T-helper 17 cell (primary cell): ENCODE measurements at regions not wholly inside any gene's neighbourhood (a gene's known extent, or its start where the extent isn't known, plus 50 kb on each side); places are given as distances from the start of the nearest gene placed in this dataset.

Source experiments
- ATAC-seq: fragments of 150-1000 bp; cut with Tn5 transposase; 2 replicates; pipeline ENCODE4 v1.10.0; 2021; ENCODE audit warnings: mild to moderate bottlenecking, moderate library complexity
- DNase-seq, 3 donors: peaks; one replicate each; pipeline versions ENCODE4 v3.0.0 to v3.0.0-alpha.2; 2020 to 2021
- H3K9me3 ChIP-seq: one replicate; pipeline ENCODE4 v1.7.0; 2013; ENCODE audit warnings: low read length, mild to moderate bottlenecking; ENCODE audit not compliant: control insufficient read depth, poor library complexity, severe bottlenecking
- H3K27ac Mint-ChIP-seq: one replicate; pipeline ENCODE4 v1.8.0; 2022; ENCODE audit warnings: mild to moderate bottlenecking, moderate library complexity, mixed read lengths
- H3K27me3 Mint-ChIP-seq: one replicate; pipeline ENCODE4 v1.8.0; 2022; ENCODE audit warnings: mixed read lengths
- H3K36me3 Mint-ChIP-seq: one replicate; pipeline ENCODE4 v1.8.0; 2022; ENCODE audit warnings: low read depth, mixed read lengths
- H3K4me1 Mint-ChIP-seq: one replicate; pipeline ENCODE4 v1.8.0; 2022; ENCODE audit warnings: mild to moderate bottlenecking, mixed read lengths
- H3K4me3 Mint-ChIP-seq: one replicate; pipeline ENCODE4 v1.8.0; 2022; ENCODE audit warnings: mild to moderate bottlenecking, moderate library complexity, mixed read lengths

- Mint-ChIP-seq H3K36me3 (no peaks in the 10 kb centered on the region), H3K27ac (no peak overlapping the region), H3K4me3 (no peak overlapping the region), H3K27me3 (no peaks in the 10 kb centered on the region), H3K4me1 (no peaks in the 10 kb centered on the region)
- ATAC-seq (no peak), DNase-seq (no peak)
- no peaks in the 10 kb centered on the region for H3K9me3 ChIP-seq
Observed at GRCh38 chr5:10090074-10090473, 159.6 kb downstream of the ATPSCKMT start.

- peaks cover 5% of the 10 kb centered on the region for H3K27me3 Mint-ChIP-seq
- H3K27ac Mint-ChIP-seq: no peak overlapping the region
- DNase-seq (no peak), ATAC-seq (no peak)
- H3K4me3 Mint-ChIP-seq: no peak overlapping the region
- no peaks in the 10 kb centered on the region for H3K4me1 Mint-ChIP-seq
- no peaks in the 10 kb centered on the region for H3K36me3 Mint-ChIP-seq
- no peaks in the 10 kb centered on the region for H3K9me3 ChIP-seq
Observed at GRCh38 chr5:10085185-10085584, 164.5 kb downstream of the ATPSCKMT start.

- DNase-seq: no peak
- no peaks in the 10 kb centered on the region for H3K4me1 Mint-ChIP-seq
- peaks cover 5% of the 10 kb centered on the region for H3K27me3 Mint-ChIP-seq
- H3K9me3 ChIP-seq: no peaks in the 10 kb centered on the region
- no peaks in the 10 kb centered on the region for H3K36me3 Mint-ChIP-seq
- no peak overlapping the region for H3K4me3 Mint-ChIP-seq
- no peak for ATAC-seq
- no peak overlapping the region for H3K27ac Mint-ChIP-seq
Observed at GRCh38 chr5:10081584-10081983, 168.1 kb downstream of the ATPSCKMT start.

GRCh38 chr5:10077791-10078545 lies 171.7 kb downstream of the ATPSCKMT start:
- no peaks in the 10 kb centered on the region for H3K4me1 Mint-ChIP-seq

GRCh38 chr5:10073441-10074104 lies 176.1 kb downstream of the ATPSCKMT start:
- no peak for ATAC-seq
- H3K4me3 Mint-ChIP-seq: no peak overlapping the region
- H3K27me3 Mint-ChIP-seq: peaks cover 4% of the 10 kb centered on the region
- DNase-seq: no peak
- no peaks in the 10 kb centered on the region for H3K4me1 Mint-ChIP-seq
- no peaks in the 10 kb centered on the region for H3K9me3 ChIP-seq
- H3K36me3 Mint-ChIP-seq: peaks cover 3% of the 10 kb centered on the region
- H3K27ac Mint-ChIP-seq: no peak overlapping the region

More at GRCh38 chr5:10077791-10078545, 171.7 kb downstream of the ATPSCKMT start:
- Mint-ChIP-seq H3K27me3 (peaks cover 4% of the 10 kb centered on the region), H3K36me3 (peaks cover 3% of the 10 kb centered on the region), H3K27ac (no peak overlapping the region), H3K4me3 (no peak overlapping the region)
- ATAC-seq (no peak), DNase-seq (no peak)
- no peaks in the 10 kb centered on the region for H3K9me3 ChIP-seq

DNA sequence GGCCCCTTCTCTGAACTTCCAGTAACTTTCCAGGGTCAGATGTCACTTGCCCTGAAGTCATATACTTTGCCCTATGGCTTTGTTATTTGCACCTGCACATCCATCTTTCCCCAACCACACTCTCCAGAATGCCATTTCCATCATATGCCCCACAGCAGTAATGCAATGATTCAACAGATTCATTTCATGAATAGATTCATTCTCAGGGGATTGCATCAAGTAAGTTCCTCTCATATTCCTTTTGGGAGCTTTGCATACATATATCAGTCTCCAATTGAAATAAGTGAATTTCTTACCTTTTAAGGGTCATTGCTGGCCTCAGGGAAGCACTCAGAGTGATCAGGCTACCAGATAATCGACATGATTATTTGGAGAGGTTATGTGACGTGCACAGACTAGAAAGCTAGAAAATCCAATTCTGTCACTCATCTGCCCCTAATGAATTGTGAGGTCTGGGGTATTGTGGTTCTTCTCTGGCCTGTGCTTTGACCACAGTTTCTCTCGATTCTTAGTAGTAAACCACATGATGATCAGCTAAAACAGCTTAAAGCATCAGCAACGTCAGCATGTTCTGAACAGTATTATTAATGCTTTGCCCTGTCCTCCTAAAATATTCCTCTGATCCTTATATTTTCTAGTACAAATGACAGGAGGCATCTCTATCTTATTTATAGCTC lies 179.9 kb downstream of the ATPSCKMT start:
- H3K27me3 Mint-ChIP-seq: peaks cover 4% of the 10 kb centered on the region
- no peak for DNase-seq
- no peak overlapping the region for H3K27ac Mint-ChIP-seq
- no peak overlapping the region for H3K4me3 Mint-ChIP-seq
- H3K9me3 ChIP-seq: no peaks in the 10 kb centered on the region
- ATAC-seq: no peak
- H3K36me3 Mint-ChIP-seq: peaks cover 3% of the 10 kb centered on the region
- H3K4me1 Mint-ChIP-seq: no peaks in the 10 kb centered on the region

DNA sequence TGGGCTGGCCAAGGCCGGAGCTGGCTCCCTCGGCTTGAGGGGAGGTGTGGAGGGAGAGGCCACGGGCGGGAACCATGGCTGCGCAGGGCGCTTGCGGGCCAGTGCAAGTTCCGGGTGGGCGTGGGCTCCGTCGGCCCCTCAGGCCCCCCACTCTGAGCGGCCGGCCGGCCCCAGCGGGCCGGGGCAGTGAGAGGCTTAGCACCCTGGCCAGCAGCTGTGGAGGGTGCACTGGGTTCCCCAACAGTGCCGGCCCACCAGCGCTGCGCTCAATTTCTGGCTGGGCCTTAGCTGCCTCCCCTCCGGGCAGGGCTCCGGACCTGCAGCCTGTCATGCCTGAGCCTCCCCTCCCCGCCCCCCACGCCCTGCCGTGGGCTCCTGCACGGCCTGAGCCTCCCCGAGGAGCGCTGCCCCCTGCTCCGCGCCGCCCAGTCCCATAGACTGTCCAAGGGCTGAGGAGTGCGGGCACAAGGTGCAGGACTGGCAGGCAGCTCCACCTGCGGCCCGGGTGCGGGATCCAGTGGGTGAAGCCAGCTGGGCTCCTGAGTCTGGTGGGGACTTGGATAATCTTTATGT lies 184.2 kb downstream of the ATPSCKMT start:
- H3K27ac Mint-ChIP-seq: no peak overlapping the region
- H3K9me3 ChIP-seq: no peaks in the 10 kb centered on the region
- DNase-seq (no peak), ATAC-seq (no peak)
- H3K27me3 Mint-ChIP-seq: no peaks in the 10 kb centered on the region
- no peaks in the 10 kb centered on the region for H3K36me3 Mint-ChIP-seq
- no peak overlapping the region for H3K4me3 Mint-ChIP-seq
- H3K4me1 Mint-ChIP-seq: no peaks in the 10 kb centered on the region

- no peak overlapping the region for H3K27ac Mint-ChIP-seq
- H3K4me1 Mint-ChIP-seq: no peaks in the 10 kb centered on the region
- ATAC-seq: no peak
- no peak for DNase-seq
- no peaks in the 10 kb centered on the region for H3K27me3 Mint-ChIP-seq
- H3K4me3 Mint-ChIP-seq: no peak overlapping the region
- H3K9me3 ChIP-seq: no peaks in the 10 kb centered on the region
- H3K36me3 Mint-ChIP-seq: no peaks in the 10 kb centered on the region
Observed at GRCh38 chr5:10064546-10065195, 185.0 kb downstream of the ATPSCKMT start.

DNA sequence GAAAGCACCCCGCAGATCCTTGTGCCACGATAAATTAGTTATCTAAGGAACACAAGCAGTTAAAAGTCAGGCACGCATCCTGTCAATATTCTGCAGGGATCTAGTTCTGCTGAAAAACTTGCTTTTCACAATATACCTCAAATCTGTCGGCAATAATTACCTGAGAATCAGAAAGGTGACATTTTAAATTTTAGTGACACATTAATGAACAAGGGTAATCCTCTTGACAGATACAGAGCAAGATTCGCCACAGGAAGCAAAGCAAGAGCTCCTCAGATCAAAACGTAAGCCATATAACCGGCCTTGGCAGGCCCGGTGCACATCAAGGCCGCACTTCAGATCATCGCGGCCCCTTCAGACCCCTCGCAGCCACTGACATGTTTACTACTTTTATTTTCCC lies 185.7 kb downstream of the ATPSCKMT start:
- no peak for ATAC-seq
- no peak for DNase-seq
- no peaks in the 10 kb centered on the region for H3K9me3 ChIP-seq
- no peaks in the 10 kb centered on the region for H3K27me3 Mint-ChIP-seq
- H3K27ac Mint-ChIP-seq: no peak overlapping the region
- no peaks in the 10 kb centered on the region for H3K36me3 Mint-ChIP-seq
- no peak overlapping the region for H3K4me3 Mint-ChIP-seq
- H3K4me1 Mint-ChIP-seq: no peaks in the 10 kb centered on the region

GRCh38 chr5:10059980-10060379 lies 189.7 kb downstream of the ATPSCKMT start:
- Mint-ChIP-seq H3K4me1 (no peaks in the 10 kb centered on the region), H3K36me3 (no peaks in the 10 kb centered on the region), H3K4me3 (no peak overlapping the region), H3K27ac (no peak overlapping the region), H3K27me3 (no peaks in the 10 kb centered on the region)
- ATAC-seq (no peak), DNase-seq (no peak)
- no peaks in the 10 kb centered on the region for H3K9me3 ChIP-seq

DNA sequence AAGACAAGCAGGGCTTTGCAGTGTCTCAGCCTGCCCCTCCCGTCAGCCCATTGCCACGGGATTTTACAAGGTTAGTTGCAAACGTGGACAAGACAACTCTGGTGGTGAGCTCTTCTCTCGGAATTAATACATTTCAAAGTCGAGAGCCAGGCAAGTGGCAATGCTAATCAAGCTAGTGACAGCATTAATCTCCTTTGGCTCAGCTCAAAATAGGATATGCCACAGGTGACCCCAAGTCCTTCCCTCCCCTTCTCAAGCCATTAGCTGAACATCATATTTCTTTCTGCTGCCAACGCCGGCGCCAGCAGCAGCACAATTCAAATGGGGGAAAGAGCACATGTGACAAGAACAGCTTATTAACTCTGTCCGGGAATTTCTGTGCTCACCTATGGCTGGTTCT lies 190.1 kb downstream of the ATPSCKMT start:
- H3K27ac Mint-ChIP-seq: no peak overlapping the region
- no peak overlapping the region for H3K4me3 Mint-ChIP-seq
- no peaks in the 10 kb centered on the region for H3K27me3 Mint-ChIP-seq
- H3K9me3 ChIP-seq: no peaks in the 10 kb centered on the region
- no peak for ATAC-seq
- DNase-seq: no peak
- H3K36me3 Mint-ChIP-seq: no peaks in the 10 kb centered on the region
- H3K4me1 Mint-ChIP-seq: no peaks in the 10 kb centered on the region

- H3K9me3 ChIP-seq: no peaks in the 10 kb centered on the region
- DNase-seq: no peak
- Mint-ChIP-seq H3K27me3 (no peaks in the 10 kb centered on the region), H3K36me3 (no peaks in the 10 kb centered on the region), H3K4me3 (no peak overlapping the region), H3K27ac (no peak overlapping the region), H3K4me1 (no peaks in the 10 kb centered on the region)
- no peak for ATAC-seq
Observed at GRCh38 chr5:10057356-10057755, 192.3 kb downstream of the ATPSCKMT start.

GRCh38 chr5:10056228-10056760 lies 193.4 kb downstream of the ATPSCKMT start:
- no peaks in the 10 kb centered on the region for H3K4me1 Mint-ChIP-seq
- H3K36me3 Mint-ChIP-seq: no peaks in the 10 kb centered on the region
- H3K4me3 Mint-ChIP-seq: no peak overlapping the region
- no peaks in the 10 kb centered on the region for H3K27me3 Mint-ChIP-seq
- no peaks in the 10 kb centered on the region for H3K9me3 ChIP-seq
- ATAC-seq (no peak), DNase-seq (no peak)
- no peak overlapping the region for H3K27ac Mint-ChIP-seq
